ENCODE measurements at regions not wholly inside any gene's neighbourhood (a gene's known extent, or its start where the extent isn't known, plus 50 kb on each side); places are given as distances from the start of the nearest gene placed in this dataset.
"Not testable (repeated sequence)": the region's sequence is repeated elsewhere in the genome, so short reads cannot be mapped to it uniquely, and the experiment has no call there.

DNA sequence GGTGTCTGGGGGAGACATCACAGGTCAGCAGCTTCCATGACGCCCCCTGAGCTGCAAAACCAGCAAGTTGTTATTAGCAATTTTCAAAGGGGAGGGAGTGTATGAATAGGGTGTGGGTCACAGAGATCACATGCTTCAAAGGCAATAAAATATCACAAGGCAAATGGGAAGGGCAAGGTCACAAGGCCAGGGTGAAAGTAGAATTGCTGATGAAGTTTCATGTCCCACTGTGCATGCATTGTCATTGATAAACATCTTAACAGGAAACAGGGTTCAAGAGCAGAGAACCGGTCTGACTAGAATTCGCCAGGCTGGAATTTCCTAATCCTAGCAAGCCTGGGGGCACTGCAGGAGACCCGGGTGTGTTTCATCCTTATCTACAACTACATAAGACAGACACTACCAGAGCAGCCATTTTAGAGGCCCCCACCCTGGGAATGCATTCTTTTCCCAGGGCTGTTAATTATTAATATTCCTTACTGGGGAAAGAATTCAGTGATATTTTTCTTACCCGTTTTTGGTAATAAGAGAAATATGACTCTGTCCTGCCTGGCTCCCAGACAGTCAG, 494.2 kb upstream of the POM121L12 start:
- Histone ChIP-seq H3K9me3 (ENCODE audit: control insufficient read depth, insufficient read depth, low read depth, low read length) (0 out of 2 replicates have a peak, but pooled peaks cover 11% of the 10 kb centered on the region), H3K27ac (ENCODE audit: low read depth, low read length) (0 out of 2 replicates have a peak overlapping the region, but pooled peaks have one; percentile 64)
- H3K4me3 ChIP-seq (ENCODE audit: low read depth, low read length); H3K4me1 ChIP-seq (ENCODE audit: control insufficient read depth, insufficient read depth, low read length); H3K36me3 ChIP-seq (ENCODE audit: control insufficient read depth, insufficient read depth, low read length); H3K27me3 ChIP-seq (ENCODE audit: control insufficient read depth, insufficient read depth, low read length); H3K9ac ChIP-seq (ENCODE audit: low read length): not testable (repeated sequence)

DNA sequence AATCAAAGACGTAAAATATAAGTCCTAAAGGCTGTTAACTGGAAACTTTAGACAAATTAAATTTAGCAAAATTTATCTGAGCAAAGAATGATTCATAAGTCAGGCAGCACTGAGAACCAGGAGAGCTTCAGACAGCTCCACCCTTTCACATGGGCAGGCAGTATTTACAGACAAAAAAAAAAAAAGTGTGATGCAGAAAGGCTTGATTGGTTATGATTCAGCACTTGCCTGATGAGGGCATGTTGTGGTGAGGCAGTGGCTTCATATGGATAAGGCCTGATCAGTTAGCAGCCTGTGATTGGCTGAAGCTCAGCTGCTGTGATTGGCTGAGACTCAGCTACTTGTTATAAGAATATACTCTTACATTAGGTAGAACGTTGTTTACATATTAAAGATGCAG, 495.4 kb upstream of the POM121L12 start:
- no peak overlapping the region for H3K27ac ChIP-seq (ENCODE audit: low read depth, low read length)
- H3K4me3 ChIP-seq (ENCODE audit: low read depth, low read length): no peak overlapping the region
- no peak overlapping the region for H3K9ac ChIP-seq (ENCODE audit: low read length)
- no peaks in the 10 kb centered on the region for H3K4me1 ChIP-seq (ENCODE audit: control insufficient read depth, insufficient read depth, low read length)
- H3K27me3 ChIP-seq (ENCODE audit: control insufficient read depth, insufficient read depth, low read length): no peaks in the 10 kb centered on the region
- 0 out of 2 replicates have a peak, but pooled peaks cover 11% of the 10 kb centered on the region for H3K9me3 ChIP-seq (ENCODE audit: control insufficient read depth, insufficient read depth, low read depth, low read length)
- H3K36me3 ChIP-seq (ENCODE audit: control insufficient read depth, insufficient read depth, low read length): no peaks in the 10 kb centered on the region

GRCh38 chr7:52539414-52539813, 496.0 kb upstream of the POM121L12 start:
- Histone ChIP-seq H3K27ac (ENCODE audit: low read depth, low read length) (no peak overlapping the region), H3K4me3 (ENCODE audit: low read depth, low read length) (no peak overlapping the region), H3K9ac (ENCODE audit: low read length) (no peak overlapping the region), H3K27me3 (ENCODE audit: control insufficient read depth, insufficient read depth, low read length) (no peaks in the 10 kb centered on the region), H3K36me3 (ENCODE audit: control insufficient read depth, insufficient read depth, low read length) (no peaks in the 10 kb centered on the region), H3K4me1 (ENCODE audit: control insufficient read depth, insufficient read depth, low read length) (no peaks in the 10 kb centered on the region), H3K9me3 (ENCODE audit: control insufficient read depth, insufficient read depth, low read depth, low read length) (0 out of 2 replicates have a peak, but pooled peaks cover 11% of the 10 kb centered on the region)

- H3K27ac ChIP-seq (ENCODE audit: low read depth, low read length): no peak overlapping the region
- no peaks in the 10 kb centered on the region for H3K27me3 ChIP-seq (ENCODE audit: control insufficient read depth, insufficient read depth, low read length)
- no peaks in the 10 kb centered on the region for H3K36me3 ChIP-seq (ENCODE audit: control insufficient read depth, insufficient read depth, low read length)
- H3K9me3 ChIP-seq (ENCODE audit: control insufficient read depth, insufficient read depth, low read depth, low read length): peaks cover 10% of the 10 kb centered on the region; the same call in 1 of the 2 replicates
- no peak overlapping the region for H3K9ac ChIP-seq (ENCODE audit: low read length)
- H3K4me3 ChIP-seq (ENCODE audit: low read depth, low read length): no peak overlapping the region
- no peaks in the 10 kb centered on the region for H3K4me1 ChIP-seq (ENCODE audit: control insufficient read depth, insufficient read depth, low read length)
These were observed 498.4 kb upstream of the POM121L12 start for GRCh38 chr7:52537051-52537450.

DNA sequence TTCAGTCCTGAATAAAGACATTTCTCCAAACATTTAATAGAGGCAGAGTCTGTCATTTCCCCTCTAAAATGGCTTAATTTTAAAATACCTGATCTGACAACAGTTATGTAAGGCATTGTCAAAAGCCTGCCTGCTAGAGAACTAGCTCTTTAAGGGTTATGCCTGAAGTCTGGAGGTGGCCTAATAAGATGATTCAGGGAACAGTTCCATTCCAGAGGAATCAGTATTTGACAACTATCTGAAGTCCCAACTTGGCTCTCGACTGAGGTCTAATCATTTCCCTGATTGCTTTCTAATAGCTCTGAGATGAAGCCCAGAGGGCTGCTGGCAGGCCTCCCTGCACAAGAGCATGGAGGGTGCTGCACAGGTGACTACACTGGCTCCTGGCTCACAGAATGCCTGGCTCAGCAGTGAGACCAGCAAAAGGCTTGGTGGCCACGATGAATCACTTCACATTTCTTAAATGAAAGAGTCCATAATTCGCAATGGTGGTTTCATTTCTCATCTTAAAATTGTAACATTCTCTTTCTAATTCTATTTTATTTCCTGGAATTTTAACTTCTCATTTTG, 509.6 kb upstream of the POM121L12 start:
- H3K9ac ChIP-seq (ENCODE audit: low read length): no peak overlapping the region
- H3K9me3 ChIP-seq (ENCODE audit: control insufficient read depth, insufficient read depth, low read depth, low read length): no peaks in the 10 kb centered on the region
- no peak overlapping the region for H3K27ac ChIP-seq (ENCODE audit: low read depth, low read length)
- no peaks in the 10 kb centered on the region for H3K4me1 ChIP-seq (ENCODE audit: control insufficient read depth, insufficient read depth, low read length)
- H3K27me3 ChIP-seq (ENCODE audit: control insufficient read depth, insufficient read depth, low read length): no peaks in the 10 kb centered on the region
- H3K4me3 ChIP-seq (ENCODE audit: low read depth, low read length): no peak overlapping the region
- H3K36me3 ChIP-seq (ENCODE audit: control insufficient read depth, insufficient read depth, low read length): no peaks in the 10 kb centered on the region

DNA sequence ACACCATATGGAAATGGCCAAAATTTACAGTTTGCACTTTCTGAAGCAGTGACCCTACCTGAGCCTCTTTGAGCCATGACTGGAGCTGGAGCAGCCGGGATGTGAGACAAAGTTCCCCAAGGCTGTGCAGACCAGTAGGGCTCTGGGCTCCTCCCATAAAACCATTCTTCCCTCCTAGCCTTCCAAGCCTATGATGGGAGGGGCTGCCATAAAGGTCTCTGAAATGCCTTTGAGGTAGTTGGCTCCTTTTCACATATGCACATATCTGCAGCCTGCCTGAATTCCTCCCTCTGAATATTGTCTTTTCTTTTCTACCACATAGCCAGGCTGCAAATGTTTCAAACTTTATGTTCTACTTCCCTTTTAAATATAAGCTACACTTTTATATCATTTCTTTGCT, 516.6 kb upstream of the POM121L12 start:
- Histone ChIP-seq H3K27me3 (ENCODE audit: control insufficient read depth, insufficient read depth, low read length) (no peaks in the 10 kb centered on the region), H3K36me3 (ENCODE audit: control insufficient read depth, insufficient read depth, low read length) (no peaks in the 10 kb centered on the region), H3K27ac (ENCODE audit: low read depth, low read length) (no peak overlapping the region), H3K4me1 (ENCODE audit: control insufficient read depth, insufficient read depth, low read length) (no peaks in the 10 kb centered on the region), H3K9ac (ENCODE audit: low read length) (no peak overlapping the region), H3K9me3 (ENCODE audit: control insufficient read depth, insufficient read depth, low read depth, low read length) (no peaks in the 10 kb centered on the region), H3K4me3 (ENCODE audit: low read depth, low read length) (no peak overlapping the region)

GRCh38 chr7:52512656-52513055, 522.8 kb upstream of the POM121L12 start:
- Histone ChIP-seq H3K9me3 (ENCODE audit: control insufficient read depth, insufficient read depth, low read depth, low read length) (no peaks in the 10 kb centered on the region), H3K9ac (ENCODE audit: low read length) (no peak overlapping the region), H3K27ac (ENCODE audit: low read depth, low read length) (no peak overlapping the region), H3K36me3 (ENCODE audit: control insufficient read depth, insufficient read depth, low read length) (no peaks in the 10 kb centered on the region), H3K27me3 (ENCODE audit: control insufficient read depth, insufficient read depth, low read length) (no peaks in the 10 kb centered on the region), H3K4me3 (ENCODE audit: low read depth, low read length) (no peak overlapping the region), H3K4me1 (ENCODE audit: control insufficient read depth, insufficient read depth, low read length) (no peaks in the 10 kb centered on the region)

DNA sequence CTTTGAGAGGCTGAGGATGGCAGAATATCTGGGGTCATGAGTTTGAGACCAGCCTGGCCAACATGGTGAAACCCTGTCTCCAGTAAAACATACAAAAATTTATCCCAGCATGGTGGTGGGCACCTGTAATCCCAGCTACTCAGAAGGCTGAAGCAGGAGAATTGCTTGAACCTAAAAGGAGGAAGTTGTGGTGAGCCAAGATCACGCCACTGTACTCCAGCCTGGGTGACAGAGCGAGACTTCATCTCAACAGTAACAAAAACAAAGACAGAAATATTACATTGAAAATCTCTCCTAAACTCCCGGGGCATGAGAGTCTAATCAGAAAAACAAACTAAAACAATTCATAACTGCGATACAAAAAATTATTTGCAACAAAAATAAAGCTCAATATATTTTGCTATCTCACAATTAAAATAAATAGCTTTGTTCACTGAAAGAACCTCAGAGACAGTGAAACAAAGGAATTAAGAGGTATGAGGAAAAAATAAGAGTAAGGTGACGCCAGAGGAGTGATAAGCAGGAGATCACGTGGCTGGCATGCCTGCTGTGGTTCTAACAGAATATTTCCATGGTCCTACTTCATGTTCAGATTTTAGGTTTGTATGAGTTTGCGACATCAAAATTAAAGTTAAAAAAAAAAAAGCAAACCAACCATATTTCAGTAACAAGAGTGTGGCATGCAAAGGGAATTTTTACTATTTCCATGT, 527.7 kb upstream of the POM121L12 start:
- Histone ChIP-seq H3K36me3 (ENCODE audit: control insufficient read depth, insufficient read depth, low read length) (no peaks in the 10 kb centered on the region), H3K9me3 (ENCODE audit: control insufficient read depth, insufficient read depth, low read depth, low read length) (no peaks in the 10 kb centered on the region), H3K4me3 (ENCODE audit: low read depth, low read length) (no peak overlapping the region), H3K27ac (ENCODE audit: low read depth, low read length) (no peak overlapping the region), H3K4me1 (ENCODE audit: control insufficient read depth, insufficient read depth, low read length) (no peaks in the 10 kb centered on the region), H3K27me3 (ENCODE audit: control insufficient read depth, insufficient read depth, low read length) (no peaks in the 10 kb centered on the region), H3K9ac (ENCODE audit: low read length) (no peak overlapping the region)

DNA sequence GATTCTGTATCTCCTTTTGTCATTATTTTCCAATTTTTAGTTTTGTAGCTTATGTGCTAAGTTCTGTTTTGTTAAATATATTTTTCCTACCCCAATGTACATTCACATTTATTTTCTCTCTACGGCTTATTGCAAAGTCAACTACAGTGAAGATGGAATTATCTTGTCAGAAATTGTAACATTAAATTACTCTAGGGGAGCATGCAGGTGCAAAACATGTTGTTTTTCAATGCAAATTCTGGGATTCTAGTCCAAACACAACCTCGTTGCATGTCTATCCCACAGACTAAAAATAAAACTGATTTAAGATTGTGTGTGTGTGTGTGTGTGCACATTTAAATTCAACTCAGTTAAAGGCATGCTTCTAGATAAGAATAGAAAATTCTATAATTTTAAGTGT, 529.1 kb upstream of the POM121L12 start:
- no peak overlapping the region for H3K27ac ChIP-seq (ENCODE audit: low read depth, low read length)
- H3K9ac ChIP-seq (ENCODE audit: low read length): no peak overlapping the region
- H3K4me3 ChIP-seq (ENCODE audit: low read depth, low read length): no peak overlapping the region
- no peaks in the 10 kb centered on the region for H3K9me3 ChIP-seq (ENCODE audit: control insufficient read depth, insufficient read depth, low read depth, low read length)
- H3K36me3 ChIP-seq (ENCODE audit: control insufficient read depth, insufficient read depth, low read length): no peaks in the 10 kb centered on the region
- H3K27me3 ChIP-seq (ENCODE audit: control insufficient read depth, insufficient read depth, low read length): no peaks in the 10 kb centered on the region
- H3K4me1 ChIP-seq (ENCODE audit: control insufficient read depth, insufficient read depth, low read length): no peaks in the 10 kb centered on the region

- H3K9me3 ChIP-seq (ENCODE audit: control insufficient read depth, insufficient read depth, low read depth, low read length): no peaks in the 10 kb centered on the region
- no peaks in the 10 kb centered on the region for H3K36me3 ChIP-seq (ENCODE audit: control insufficient read depth, insufficient read depth, low read length)
- H3K4me1 ChIP-seq (ENCODE audit: control insufficient read depth, insufficient read depth, low read length): no peaks in the 10 kb centered on the region
- H3K27me3 ChIP-seq (ENCODE audit: control insufficient read depth, insufficient read depth, low read length): no peaks in the 10 kb centered on the region
- no peak overlapping the region for H3K9ac ChIP-seq (ENCODE audit: low read length)
- H3K27ac ChIP-seq (ENCODE audit: low read depth, low read length): no peak overlapping the region
- no peak overlapping the region for H3K4me3 ChIP-seq (ENCODE audit: low read depth, low read length)
These were observed 530.9 kb upstream of the POM121L12 start for GRCh38 chr7:52504561-52504960.

DNA sequence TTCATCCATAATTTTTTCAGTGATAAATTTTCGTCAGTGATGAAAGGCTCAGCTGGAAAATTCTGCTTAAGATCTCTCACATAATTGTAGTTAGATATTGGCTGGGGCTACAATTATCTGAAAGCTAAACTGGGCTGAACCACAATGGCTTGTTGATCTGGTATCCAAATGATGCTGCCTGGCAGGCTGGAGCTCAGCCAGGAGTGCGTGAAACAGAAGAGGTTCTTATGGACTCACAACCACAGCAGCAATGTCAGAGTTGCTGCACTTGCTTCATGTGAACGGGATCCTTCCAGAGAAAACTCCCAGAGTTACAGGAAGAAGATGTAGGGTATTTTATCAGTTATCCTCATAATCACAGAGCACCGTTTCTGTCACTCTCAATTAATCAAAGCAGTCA, 533.2 kb upstream of the POM121L12 start:
- Histone ChIP-seq H3K27me3 (ENCODE audit: control insufficient read depth, insufficient read depth, low read length) (no peaks in the 10 kb centered on the region), H3K4me1 (ENCODE audit: control insufficient read depth, insufficient read depth, low read length) (no peaks in the 10 kb centered on the region), H3K9me3 (ENCODE audit: control insufficient read depth, insufficient read depth, low read depth, low read length) (no peaks in the 10 kb centered on the region), H3K9ac (ENCODE audit: low read length) (no peak overlapping the region), H3K27ac (ENCODE audit: low read depth, low read length) (no peak overlapping the region), H3K36me3 (ENCODE audit: control insufficient read depth, insufficient read depth, low read length) (no peaks in the 10 kb centered on the region), H3K4me3 (ENCODE audit: low read depth, low read length) (no peak overlapping the region)
